IMR-90 (cell line): ENCODE measurements at regions not wholly inside any gene's neighbourhood (a gene's known extent, or its start where the extent isn't known, plus 50 kb on each side); places are given as distances from the start of the nearest gene placed in this dataset.

Source experiments
- CHD1 ChIP-seq: IDR thresholded peaks from 2 replicates; pipeline ENCODE4 v1.6.1; 2012; ENCODE audit warnings: low read depth, low read length, improper control_type of control experiment
- CTCF ChIP-seq: conservative IDR thresholded peaks from 2 replicates; pipeline ENCODE4 v1.5.1; 2012; ENCODE audit warnings: mild to moderate bottlenecking, low read depth, low read length, improper control_type of control experiment
- ELK1 ChIP-seq: fragments of 150-350 bp; IDR thresholded peaks from 2 replicates; pipeline ENCODE4 v1.6.1; 2016; ENCODE audit warnings: low read depth, mild to moderate bottlenecking, low read length, moderate library complexity, borderline replicate concordance
- MAZ ChIP-seq: IDR thresholded peaks from 2 replicates; pipeline ENCODE4 v1.6.1; 2012; ENCODE audit warnings: low read depth, mild to moderate bottlenecking, low read length, improper control_type of control experiment, moderate library complexity, borderline replicate concordance
- MXI1 ChIP-seq: IDR thresholded peaks from 2 replicates; pipeline ENCODE4 v1.6.1; 2012; ENCODE audit warnings: low read depth, mild to moderate bottlenecking, low read length, moderate library complexity, borderline replicate concordance
- POLR2A ChIP-seq: IDR thresholded peaks from 2 replicates; pipeline ENCODE4 v1.6.1; 2012; ENCODE audit warnings: mild to moderate bottlenecking, low read depth, low read length
- RAD21 ChIP-seq: IDR thresholded peaks from 2 replicates; pipeline ENCODE4 v1.6.1; 2012; ENCODE audit warnings: low read length, improper control_type of control experiment
- RCOR1 ChIP-seq: IDR thresholded peaks from 2 replicates; pipeline ENCODE4 v1.6.1; 2012; ENCODE audit warnings: mild to moderate bottlenecking, low read length, improper control_type of control experiment; ENCODE audit not compliant: insufficient replicate concordance
- RFX5 ChIP-seq: IDR thresholded peaks from 2 replicates; pipeline ENCODE4 v1.8.0; 2012; ENCODE audit warnings: low read depth, mild to moderate bottlenecking, low read length, moderate library complexity
- SMC3 ChIP-seq: fragments of 150-350 bp; IDR thresholded peaks from 2 replicates; pipeline ENCODE4 v1.6.1; 2016; ENCODE audit warnings: low read depth, mild to moderate bottlenecking, antibody characterized with exemption, low read length, moderate library complexity

GRCh38 chr6:97401533-97401932 is 118.5 kb upstream of the MMS22L start:
- TF ChIP-seq POLR2A: no peak
- no peak for TF ChIP-seq SMC3
- TF ChIP-seq CTCF: no peak
- no peak for TF ChIP-seq RFX5
- TF ChIP-seq RCOR1: no peak
- TF ChIP-seq RAD21: no peak
- TF ChIP-seq CHD1: no peak
- TF ChIP-seq MAZ: no peak
- TF ChIP-seq MXI1: no peak
- no peak for TF ChIP-seq ELK1
